IMR-90 (cell line): ENCODE measurements at regions not wholly inside any gene's neighbourhood (a gene's known extent, or its start where the extent isn't known, plus 50 kb on each side); places are given as distances from the start of the nearest gene placed in this dataset.

Experiments
- CEBPB ChIP-seq: IDR thresholded peaks from 2 replicates; pipeline ENCODE4 v1.6.1; 2012; ENCODE audit warnings: low read depth, low read length, improper control_type of control experiment
- CHD1 ChIP-seq: IDR thresholded peaks from 2 replicates; pipeline ENCODE4 v1.6.1; 2012; ENCODE audit warnings: low read depth, low read length, improper control_type of control experiment
- CTCF ChIP-seq: conservative IDR thresholded peaks from 2 replicates; pipeline ENCODE4 v1.5.1; 2012; ENCODE audit warnings: mild to moderate bottlenecking, low read depth, low read length, improper control_type of control experiment
- ELK1 ChIP-seq: fragments of 150-350 bp; IDR thresholded peaks from 2 replicates; pipeline ENCODE4 v1.6.1; 2016; ENCODE audit warnings: low read depth, mild to moderate bottlenecking, low read length, moderate library complexity, borderline replicate concordance
- FOS ChIP-seq: fragments of 150-350 bp; IDR thresholded peaks from 2 replicates; pipeline ENCODE4 v1.6.1; 2016; ENCODE audit warnings: low read depth, low read length
- MAFK ChIP-seq: IDR thresholded peaks from 2 replicates; pipeline ENCODE4 v1.6.1; 2012; ENCODE audit warnings: low read depth, low read length, improper control_type of control experiment
- MXI1 ChIP-seq: IDR thresholded peaks from 2 replicates; pipeline ENCODE4 v1.6.1; 2012; ENCODE audit warnings: low read depth, mild to moderate bottlenecking, low read length, moderate library complexity, borderline replicate concordance
- NFE2L2 ChIP-seq: fragments of 150-350 bp; IDR thresholded peaks from 2 replicates; pipeline ENCODE4 v1.6.1; 2016; ENCODE audit warnings: low read depth, mild to moderate bottlenecking, low read length
- POLR2A ChIP-seq: IDR thresholded peaks from 2 replicates; pipeline ENCODE4 v1.6.1; 2012; ENCODE audit warnings: mild to moderate bottlenecking, low read depth, low read length
- RAD21 ChIP-seq: IDR thresholded peaks from 2 replicates; pipeline ENCODE4 v1.6.1; 2012; ENCODE audit warnings: low read length, improper control_type of control experiment
- RCOR1 ChIP-seq: IDR thresholded peaks from 2 replicates; pipeline ENCODE4 v1.6.1; 2012; ENCODE audit warnings: mild to moderate bottlenecking, low read length, improper control_type of control experiment; ENCODE audit not compliant: insufficient replicate concordance
- RFX5 ChIP-seq: IDR thresholded peaks from 2 replicates; pipeline ENCODE4 v1.8.0; 2012; ENCODE audit warnings: low read depth, mild to moderate bottlenecking, low read length, moderate library complexity
- USF2 ChIP-seq: fragments of 150-350 bp; IDR thresholded peaks from 2 replicates; pipeline ENCODE4 v1.6.1; 2017; ENCODE audit warnings: mild to moderate bottlenecking, antibody characterized with exemption, low read length, low read depth

GRCh38 chr12:118746960-118747359 lies 234.4 kb upstream of the SRRM4 start:
- no peak for TF ChIP-seq MAFK
- no peak for TF ChIP-seq NFE2L2
- no peak for TF ChIP-seq RCOR1
- TF ChIP-seq CTCF = no peak
- no peak for TF ChIP-seq RFX5
- no peak for TF ChIP-seq POLR2A
- TF ChIP-seq ELK1 = no peak
- no peak for TF ChIP-seq USF2
- TF ChIP-seq CEBPB = no peak
- no peak for TF ChIP-seq CHD1
- no peak for TF ChIP-seq FOS
- TF ChIP-seq MXI1 = no peak
- TF ChIP-seq RAD21 = no peak
